HG03108 (cell line): ENCODE measurements at regions not wholly inside any gene's neighbourhood (a gene's known extent, or its start where the extent isn't known, plus 50 kb on each side); places are given as distances from the start of the nearest gene placed in this dataset.

Source experiments
- ATAC-seq: cut with Tn5 transposase; IDR thresholded peaks from one replicate; pipeline ENCODE4 v1.9.1; 2021; ENCODE audit warnings: moderate library complexity; ENCODE audit not compliant: unreplicated experiment

GRCh38 chr6:21375151-21376116, 218.1 kb upstream of the SOX4 start:
- no peak for ATAC-seq

GRCh38 chr6:21377356-21377755, 216.2 kb upstream of the SOX4 start:
- ATAC-seq = no peak

GRCh38 chr6:21381331-21381963, 212.1 kb upstream of the SOX4 start:
- no peak for ATAC-seq

GRCh38 chr6:21382821-21383449, 210.6 kb upstream of the SOX4 start:
- ATAC-seq = no peak

- ATAC-seq = no peak
These were observed 210.0 kb upstream of the SOX4 start for GRCh38 chr6:21383450-21384085.

- no peak for ATAC-seq
These were observed 209.3 kb upstream of the SOX4 start for GRCh38 chr6:21384216-21384615.

GRCh38 chr6:21386744-21387143, 206.8 kb upstream of the SOX4 start:
- no peak for ATAC-seq

- ATAC-seq = no peak
These were observed 202.9 kb upstream of the SOX4 start for GRCh38 chr6:21390532-21391213.

GRCh38 chr6:21392177-21392576, 201.4 kb upstream of the SOX4 start:
- no peak for ATAC-seq

- no peak for ATAC-seq
These were observed 199.9 kb upstream of the SOX4 start for GRCh38 chr6:21393441-21394165.

- no peak for ATAC-seq
These were observed 198.4 kb upstream of the SOX4 start for GRCh38 chr6:21395121-21395520.

GRCh38 chr6:21396313-21396712, 197.2 kb upstream of the SOX4 start:
- ATAC-seq = no peak

- ATAC-seq = no peak
These were observed 194.7 kb upstream of the SOX4 start for GRCh38 chr6:21398741-21399325.

GRCh38 chr6:21402368-21402767, 191.2 kb upstream of the SOX4 start:
- no peak for ATAC-seq

- no peak for ATAC-seq
These were observed 189.0 kb upstream of the SOX4 start for GRCh38 chr6:21404577-21404976.

GRCh38 chr6:21406316-21406715, 187.2 kb upstream of the SOX4 start:
- no peak for ATAC-seq

- ATAC-seq = no peak
These were observed 184.3 kb upstream of the SOX4 start for GRCh38 chr6:21409231-21409630.

GRCh38 chr6:21413428-21413827, 180.1 kb upstream of the SOX4 start:
- ATAC-seq = no peak

- no peak for ATAC-seq
These were observed 179.5 kb upstream of the SOX4 start for GRCh38 chr6:21414065-21414464.
